Activated T-helper 17 cell treated with anti-CD3 and anti-CD28 coated beads, Interleukin-2, amount 50 U/mL, for 72 hours (primary cell): ENCODE measurements at regions not wholly inside any gene's neighbourhood (a gene's known extent, or its start where the extent isn't known, plus 50 kb on each side); places are given as distances from the start of the nearest gene placed in this dataset.
"Not testable (repeated sequence)": the region's sequence is repeated elsewhere in the genome, so short reads cannot be mapped to it uniquely, and the experiment has no call there.

Source experiments
- ATAC-seq: fragments of 150-1000 bp; cut with Tn5 transposase; replicated peaks from 2 replicates; pipeline ENCODE4 v1.10.0; 2021; ENCODE audit warnings: mild to moderate bottlenecking, moderate library complexity
- H3K27ac Mint-ChIP-seq: one replicate; pipeline ENCODE4 v1.8.0; 2022; ENCODE audit warnings: mixed read lengths
- H3K27me3 Mint-ChIP-seq: one replicate; pipeline ENCODE4 v1.8.0; 2022; ENCODE audit warnings: mixed read lengths
- H3K36me3 Mint-ChIP-seq: one replicate; pipeline ENCODE4 v1.8.0; 2022; ENCODE audit warnings: low read depth, mild to moderate bottlenecking, mixed read lengths
- H3K4me1 Mint-ChIP-seq: one replicate; pipeline ENCODE4 v1.8.0; 2022; ENCODE audit warnings: mixed read lengths
- H3K4me3 Mint-ChIP-seq: one replicate; pipeline ENCODE4 v1.8.0; 2022; ENCODE audit warnings: mild to moderate bottlenecking, mixed read lengths
- H3K9me3 Mint-ChIP-seq: one replicate; pipeline ENCODE4 v1.8.0; 2022; ENCODE audit warnings: mixed read lengths

DNA sequence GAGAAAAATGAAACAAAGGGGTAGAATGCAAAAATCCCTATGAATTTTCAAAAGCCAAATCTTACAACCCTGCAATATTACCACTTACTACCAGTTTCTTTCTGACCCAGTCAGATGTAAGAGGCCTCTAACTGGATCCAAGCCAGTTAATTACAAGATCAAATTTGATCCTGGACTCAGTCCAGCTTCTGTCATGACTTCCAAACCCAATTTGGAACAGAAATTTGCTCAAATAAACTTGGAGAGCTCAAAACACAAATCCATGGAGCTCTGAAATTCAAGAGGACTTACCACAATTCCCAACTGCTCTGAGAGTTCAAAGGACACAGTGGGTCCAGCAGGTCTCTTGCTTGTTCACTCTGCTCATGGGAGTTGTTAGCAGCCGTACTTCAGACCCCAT, 1271.7 kb upstream of the SLC39A10 start:
- Mint-ChIP-seq H3K27ac (no peak overlapping the region), H3K27me3 (no peaks in the 10 kb centered on the region), H3K4me1 (no peaks in the 10 kb centered on the region), H3K9me3 (no peaks in the 10 kb centered on the region), H3K4me3 (no peak overlapping the region), H3K36me3 (no peaks in the 10 kb centered on the region)
- no peak for ATAC-seq

DNA sequence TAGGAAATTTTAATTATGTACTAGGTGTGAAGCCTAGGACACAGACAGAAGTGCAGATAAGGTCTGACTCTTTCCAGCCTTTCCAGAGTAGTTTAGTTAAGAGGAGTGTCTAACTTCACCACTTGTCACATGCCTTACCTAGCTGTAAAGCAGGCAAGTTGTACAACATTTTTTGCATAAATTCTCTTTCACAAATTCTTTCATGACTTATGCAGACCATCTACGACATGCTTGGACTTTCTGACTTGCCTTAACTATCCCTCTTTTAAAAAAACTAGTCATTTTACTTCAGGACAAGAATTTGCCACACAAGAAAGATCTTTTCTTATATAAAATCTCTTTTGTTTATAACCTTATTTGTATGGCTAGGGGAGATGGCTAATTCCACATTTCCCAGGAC, 1273.6 kb upstream of the SLC39A10 start:
- Mint-ChIP-seq H3K27ac (no peak overlapping the region), H3K4me1 (no peaks in the 10 kb centered on the region), H3K36me3 (no peaks in the 10 kb centered on the region), H3K27me3 (no peaks in the 10 kb centered on the region), H3K9me3 (no peaks in the 10 kb centered on the region), H3K4me3 (no peak overlapping the region)
- ATAC-seq = no peak

DNA sequence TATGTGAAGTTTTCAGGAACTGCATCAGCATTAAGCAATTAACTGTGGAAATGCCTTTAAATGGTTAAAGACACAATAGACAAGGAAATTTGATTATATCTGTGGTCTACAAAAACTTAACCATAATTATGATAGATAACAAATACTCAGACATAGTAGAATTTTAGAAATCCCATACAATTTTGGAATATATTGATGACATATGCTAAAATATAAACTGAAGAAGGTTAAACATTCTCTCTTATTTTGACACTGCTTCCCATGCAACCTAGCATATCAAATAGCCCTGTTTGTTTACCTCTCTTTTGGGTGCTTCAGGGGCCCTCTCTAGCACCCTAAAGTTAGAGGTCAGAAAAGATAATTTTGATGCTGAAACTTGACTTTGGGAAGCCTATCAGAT, 1274.8 kb upstream of the SLC39A10 start:
- ATAC-seq = no peak
- no peaks in the 10 kb centered on the region for H3K27me3 Mint-ChIP-seq

DNA sequence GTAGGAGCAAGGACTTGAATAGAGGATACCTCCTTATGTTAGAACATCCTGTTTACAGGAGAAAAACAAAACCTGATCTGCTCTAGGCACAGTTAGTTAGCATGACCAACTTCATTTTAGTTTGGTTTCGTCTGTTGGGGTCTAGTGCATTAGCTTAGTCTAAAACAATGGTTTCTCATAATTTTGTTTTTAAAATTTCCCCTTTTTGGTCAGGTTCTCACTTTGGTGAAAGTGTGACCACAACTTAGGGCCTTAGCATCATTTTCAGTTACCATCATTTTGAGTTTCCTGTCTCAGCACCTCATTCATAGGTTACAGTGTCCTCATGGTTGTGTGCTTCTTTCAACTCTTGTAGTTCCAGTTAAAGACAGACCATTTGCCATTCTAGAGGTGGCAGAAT, 1277.0 kb upstream of the SLC39A10 start:
- Mint-ChIP-seq H3K9me3 (no peaks in the 10 kb centered on the region), H3K36me3 (no peaks in the 10 kb centered on the region), H3K4me3 (no peak overlapping the region), H3K4me1 (no peaks in the 10 kb centered on the region), H3K27ac (no peak overlapping the region), H3K27me3 (no peaks in the 10 kb centered on the region)
- ATAC-seq = no peak

More for the DNA sequence above, 1274.8 kb upstream of the SLC39A10 start:
- Mint-ChIP-seq H3K4me3 (no peak overlapping the region), H3K27ac (no peak overlapping the region), H3K36me3 (no peaks in the 10 kb centered on the region), H3K9me3 (no peaks in the 10 kb centered on the region), H3K4me1 (no peaks in the 10 kb centered on the region)

DNA sequence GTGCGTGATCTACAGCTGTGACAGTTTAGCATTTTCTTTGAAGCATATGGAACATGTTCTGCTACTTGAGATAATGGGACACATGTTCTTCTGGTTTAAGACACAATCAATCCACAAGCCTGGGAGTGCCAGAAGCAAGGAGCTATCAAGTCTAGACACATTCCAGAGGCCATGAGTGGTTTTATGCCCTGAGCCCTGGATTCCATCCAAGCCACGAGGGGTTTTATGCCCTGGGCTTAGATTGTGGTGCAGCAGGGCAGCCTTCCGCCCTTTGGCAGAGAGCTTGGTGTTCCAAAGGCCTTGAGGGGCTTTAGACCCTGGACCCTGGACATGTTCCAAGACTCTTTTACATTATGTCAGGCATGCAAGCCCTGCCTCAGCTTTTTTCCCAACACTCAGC, 1289.6 kb upstream of the SLC39A10 start:
- H3K36me3 Mint-ChIP-seq, H3K4me1 Mint-ChIP-seq, H3K4me3 Mint-ChIP-seq, H3K27me3 Mint-ChIP-seq, H3K27ac Mint-ChIP-seq, H3K9me3 Mint-ChIP-seq, ATAC-seq: not testable (repeated sequence)

DNA sequence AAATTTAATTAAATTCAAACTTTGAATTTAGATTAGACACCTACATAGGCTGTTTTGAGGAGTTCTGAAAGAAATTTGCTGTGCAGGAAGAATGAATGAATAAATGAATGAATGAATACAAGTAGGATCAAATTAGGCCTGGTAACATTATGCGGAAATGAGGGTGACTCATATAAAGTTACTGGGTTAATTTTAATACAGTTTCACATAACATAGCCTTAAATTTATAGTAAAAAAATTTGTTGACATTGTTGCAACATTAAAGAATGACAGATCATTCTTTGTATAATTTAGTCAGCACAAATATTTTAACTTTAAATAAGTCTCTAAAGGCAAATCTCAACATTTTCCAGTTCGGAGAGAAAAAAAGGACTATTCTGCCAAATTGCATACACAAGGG, 1293.1 kb upstream of the SLC39A10 start:
- Mint-ChIP-seq H3K4me1 (no peaks in the 10 kb centered on the region), H3K27ac (no peak overlapping the region), H3K36me3 (no peaks in the 10 kb centered on the region), H3K4me3 (no peak overlapping the region), H3K9me3 (no peaks in the 10 kb centered on the region), H3K27me3 (no peaks in the 10 kb centered on the region)
- no peak for ATAC-seq

DNA sequence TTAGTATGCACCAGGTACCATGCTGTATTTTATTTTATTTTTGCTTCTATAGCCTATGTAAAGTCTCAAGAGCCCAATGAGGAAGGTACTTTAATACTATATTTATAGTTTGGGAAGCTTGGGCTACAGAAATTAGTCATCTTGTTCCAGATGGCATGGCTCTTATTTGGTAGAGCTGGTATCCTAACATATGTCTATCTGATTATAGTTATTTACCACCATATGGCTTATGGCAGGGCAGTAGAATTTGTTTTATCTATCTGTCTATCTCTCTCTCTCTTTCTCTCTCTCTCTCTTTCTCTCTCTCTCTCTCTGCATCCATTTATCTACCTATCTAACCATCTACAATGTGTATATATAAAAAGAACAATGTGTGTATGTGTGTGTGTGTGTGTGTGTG, 1293.7 kb upstream of the SLC39A10 start:
- Mint-ChIP-seq H3K27ac (no peak overlapping the region), H3K4me3 (no peak overlapping the region), H3K27me3 (no peaks in the 10 kb centered on the region), H3K9me3 (no peaks in the 10 kb centered on the region), H3K36me3 (no peaks in the 10 kb centered on the region), H3K4me1 (no peaks in the 10 kb centered on the region)
- ATAC-seq = no peak

DNA sequence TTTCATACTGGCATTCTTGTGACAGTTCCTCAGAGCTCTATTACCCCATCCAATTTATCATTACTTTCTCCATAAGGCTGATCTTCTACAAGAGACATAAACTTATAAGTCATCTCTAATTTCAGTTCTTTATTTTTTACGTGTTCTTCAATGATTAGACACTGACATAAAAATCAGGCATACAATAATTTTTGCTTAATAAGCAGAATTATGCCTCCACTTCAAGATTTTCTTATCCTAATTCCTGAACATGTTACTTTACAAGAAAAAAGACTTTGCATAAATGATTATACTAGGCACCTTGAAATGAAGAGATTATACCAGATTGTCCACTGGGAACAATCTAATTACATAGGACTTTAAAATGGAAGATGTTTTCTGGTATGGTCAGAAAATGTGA, 1304.5 kb upstream of the SLC39A10 start:
- Mint-ChIP-seq H3K4me1 (no peaks in the 10 kb centered on the region), H3K27ac (no peak overlapping the region), H3K36me3 (no peaks in the 10 kb centered on the region), H3K4me3 (no peak overlapping the region), H3K27me3 (no peaks in the 10 kb centered on the region), H3K9me3 (peaks cover 10% of the 10 kb centered on the region)
- ATAC-seq = no peak

DNA sequence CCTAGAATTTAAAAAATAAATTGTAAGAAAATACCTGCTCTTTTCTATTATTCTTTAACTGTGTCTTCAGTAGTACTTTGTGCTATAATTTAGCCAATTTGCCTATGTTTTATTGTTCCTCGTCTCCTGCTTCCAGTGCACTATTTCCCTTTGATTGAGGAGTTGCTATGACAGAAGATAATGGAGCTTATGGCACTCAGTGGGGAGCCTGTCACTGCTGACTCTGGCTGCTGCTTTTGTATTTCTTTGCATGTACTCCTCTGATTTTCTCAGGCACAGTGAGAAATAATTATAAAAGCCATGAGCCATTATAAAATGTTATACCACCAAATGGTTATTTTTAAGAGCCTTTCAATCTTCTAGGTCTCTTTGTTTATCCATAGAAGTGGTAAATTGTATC, 1310.8 kb upstream of the SLC39A10 start:
- no peaks in the 10 kb centered on the region for H3K27me3 Mint-ChIP-seq
- no peak for ATAC-seq
- H3K27ac Mint-ChIP-seq = no peak overlapping the region
- H3K4me1 Mint-ChIP-seq = no peaks in the 10 kb centered on the region
- no peaks in the 10 kb centered on the region for H3K9me3 Mint-ChIP-seq
- H3K36me3 Mint-ChIP-seq = no peaks in the 10 kb centered on the region
- no peak overlapping the region for H3K4me3 Mint-ChIP-seq

DNA sequence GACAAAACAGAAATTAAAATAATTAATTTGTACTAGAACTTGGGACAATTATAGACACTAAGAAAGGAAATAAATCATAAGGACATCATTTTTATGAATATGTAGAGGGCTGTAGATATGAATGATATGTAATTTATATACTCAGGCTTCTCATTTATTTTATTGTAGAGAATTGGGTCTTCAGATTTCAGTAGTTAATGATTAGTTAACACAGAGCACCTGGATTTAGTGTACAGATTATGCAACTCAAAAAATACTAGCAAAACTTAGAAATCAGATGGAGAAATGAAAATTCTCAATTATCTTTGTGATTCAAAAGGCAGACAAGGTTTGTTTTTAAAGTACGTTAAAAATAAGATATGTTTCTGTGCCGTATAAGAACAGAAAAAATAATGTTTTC, 1311.7 kb upstream of the SLC39A10 start:
- H3K9me3 Mint-ChIP-seq = no peaks in the 10 kb centered on the region
- H3K36me3 Mint-ChIP-seq = no peaks in the 10 kb centered on the region
- ATAC-seq = no peak
- H3K27me3 Mint-ChIP-seq = no peaks in the 10 kb centered on the region
- H3K4me3 Mint-ChIP-seq = no peak overlapping the region
- H3K4me1 Mint-ChIP-seq = no peaks in the 10 kb centered on the region
- no peak overlapping the region for H3K27ac Mint-ChIP-seq

DNA sequence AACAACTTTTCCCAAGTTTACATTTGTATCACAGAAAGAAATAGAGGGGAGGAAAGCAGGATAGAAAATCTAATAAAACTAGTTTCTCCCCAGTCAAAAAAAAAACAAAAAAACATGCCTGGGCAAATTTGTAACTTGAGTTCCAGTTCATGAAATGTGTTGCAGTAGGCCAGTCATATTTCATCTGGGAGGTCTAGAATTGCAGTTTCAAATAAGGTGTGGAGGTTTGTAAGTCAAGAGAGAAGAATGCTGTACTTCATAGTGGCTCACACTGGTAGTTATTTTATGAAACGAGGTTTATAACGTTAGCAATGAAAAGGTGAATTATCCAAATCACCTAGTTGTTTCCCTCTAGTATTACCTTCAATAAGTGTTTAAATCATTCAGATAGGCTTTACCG, 1313.9 kb upstream of the SLC39A10 start:
- Mint-ChIP-seq H3K9me3 (no peaks in the 10 kb centered on the region), H3K36me3 (no peaks in the 10 kb centered on the region), H3K27ac (no peak overlapping the region), H3K4me3 (no peak overlapping the region), H3K4me1 (no peaks in the 10 kb centered on the region), H3K27me3 (no peaks in the 10 kb centered on the region)
- no peak for ATAC-seq

DNA sequence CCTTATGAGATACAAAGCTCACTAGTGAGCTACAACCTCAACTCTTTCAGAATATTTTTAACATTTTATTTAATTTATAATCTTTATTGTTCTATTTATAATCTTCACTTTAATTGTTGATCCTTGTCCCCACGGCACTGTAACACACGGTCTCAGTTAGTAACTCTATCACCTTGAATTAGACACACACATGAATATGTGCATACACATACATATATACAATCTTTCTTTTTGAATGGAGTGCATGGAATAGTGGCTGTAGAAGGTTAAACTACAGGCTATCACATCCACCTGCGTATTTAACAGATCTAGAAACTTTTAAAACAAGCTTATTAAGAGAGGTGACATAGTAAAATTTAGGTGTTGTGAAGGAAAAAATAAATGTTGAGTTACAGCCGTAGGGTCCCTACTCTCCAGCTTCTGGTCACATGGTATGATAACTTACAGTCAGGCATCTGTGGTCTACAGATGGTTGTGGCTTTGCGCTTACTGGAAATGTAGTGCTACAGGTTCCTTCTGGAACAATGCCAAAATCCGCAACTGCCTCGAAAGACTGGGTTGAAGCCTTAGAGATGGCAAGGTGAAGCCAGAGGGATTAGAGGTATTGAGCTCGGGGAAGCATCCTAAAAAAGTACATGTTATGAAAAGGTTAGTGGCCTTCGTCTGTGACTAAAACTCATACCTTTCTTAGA, 1324.1 kb upstream of the SLC39A10 start:
- Mint-ChIP-seq H3K27me3 (no peaks in the 10 kb centered on the region), H3K36me3 (no peaks in the 10 kb centered on the region), H3K4me3 (no peak overlapping the region), H3K4me1 (no peaks in the 10 kb centered on the region), H3K9me3 (no peaks in the 10 kb centered on the region), H3K27ac (no peak overlapping the region)
- ATAC-seq = no peak

DNA sequence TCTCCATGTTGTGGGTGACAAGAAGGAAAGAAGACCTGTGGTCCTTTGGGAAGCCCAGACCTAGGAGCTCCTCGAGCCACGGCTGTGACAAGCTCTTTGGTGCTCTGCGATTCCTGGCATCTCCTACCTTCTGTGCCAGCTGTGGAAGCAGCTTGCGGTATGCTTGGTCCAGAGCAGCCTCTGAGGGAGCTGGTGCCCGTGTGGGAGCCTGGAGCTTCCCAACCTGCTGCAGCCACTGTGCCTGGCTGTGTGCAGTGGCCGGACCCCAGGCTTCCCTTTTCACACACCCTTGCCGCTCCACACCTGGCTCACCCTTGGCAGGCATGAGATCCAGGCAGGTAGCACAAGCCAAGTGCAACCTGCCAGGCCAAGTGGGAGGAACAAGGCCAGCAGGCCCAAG, 1328.6 kb upstream of the SLC39A10 start:
- Mint-ChIP-seq H3K4me1 (no peaks in the 10 kb centered on the region), H3K4me3 (no peak overlapping the region), H3K27ac (no peak overlapping the region), H3K36me3 (no peaks in the 10 kb centered on the region), H3K27me3 (no peaks in the 10 kb centered on the region), H3K9me3 (no peaks in the 10 kb centered on the region)
- no peak for ATAC-seq

DNA sequence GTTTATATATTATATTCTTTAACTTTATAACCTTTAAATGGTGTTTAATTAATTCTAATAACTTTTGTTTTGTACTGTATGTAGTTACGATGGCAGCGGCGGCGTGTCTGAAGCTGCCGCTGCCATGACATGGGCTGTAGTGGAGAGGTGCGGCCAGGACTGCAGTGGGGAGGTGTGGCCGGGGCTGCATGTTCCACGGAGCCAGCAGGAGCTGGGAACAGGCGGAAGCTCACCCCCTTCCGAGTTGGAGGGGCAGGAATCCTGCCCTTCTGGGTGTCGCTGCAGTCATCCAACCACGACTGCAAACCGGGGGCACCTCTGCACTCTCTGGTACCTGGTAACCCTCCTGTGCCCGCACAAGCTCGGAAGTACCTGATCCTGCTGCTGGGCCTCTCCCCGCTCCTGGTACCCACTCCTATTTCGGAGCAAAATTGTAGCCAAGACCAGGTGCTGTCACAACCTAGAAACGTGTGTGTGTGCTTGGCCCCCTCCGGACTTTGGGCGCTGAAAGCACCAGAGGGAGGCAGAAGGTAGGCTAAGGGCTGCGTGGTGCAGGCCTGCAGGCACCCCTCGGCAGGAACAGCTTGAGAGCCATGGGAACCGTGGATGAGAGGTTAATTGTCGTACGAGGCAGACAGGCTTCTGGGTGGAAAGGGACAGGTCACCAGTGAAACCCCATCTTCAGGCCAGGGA, 1329.7 kb upstream of the SLC39A10 start:
- Mint-ChIP-seq H3K27me3 (no peaks in the 10 kb centered on the region), H3K36me3 (no peaks in the 10 kb centered on the region), H3K27ac (no peak overlapping the region), H3K4me1 (no peaks in the 10 kb centered on the region), H3K4me3 (no peak overlapping the region), H3K9me3 (no peaks in the 10 kb centered on the region)
- no peak for ATAC-seq

DNA sequence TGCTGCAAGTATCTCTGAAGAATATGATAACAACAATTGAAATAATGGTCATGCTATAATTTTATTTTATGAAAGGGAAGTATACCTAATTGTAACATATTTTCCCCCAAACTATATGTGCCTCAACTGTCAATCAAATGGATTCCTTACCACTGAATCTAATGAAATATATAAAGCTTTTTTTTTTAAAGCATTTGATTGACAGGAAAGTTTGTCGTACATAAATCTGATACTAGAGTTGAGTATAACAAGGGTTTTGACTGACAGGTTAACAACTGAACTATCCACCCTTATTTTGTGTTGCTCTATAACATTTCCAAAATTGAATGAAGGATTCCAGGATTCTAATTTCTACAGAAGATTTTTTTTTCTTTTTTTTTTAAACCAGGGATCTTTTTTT, 1333.3 kb upstream of the SLC39A10 start:
- Mint-ChIP-seq H3K27me3 (no peaks in the 10 kb centered on the region), H3K4me3 (no peak overlapping the region), H3K4me1 (no peaks in the 10 kb centered on the region), H3K27ac (no peak overlapping the region), H3K9me3 (no peaks in the 10 kb centered on the region), H3K36me3 (no peaks in the 10 kb centered on the region)
- no peak for ATAC-seq
